SU-DHL-6 (cell line): ENCODE measurements at regions not wholly inside any gene's neighbourhood (a gene's known extent, or its start where the extent isn't known, plus 50 kb on each side); places are given as distances from the start of the nearest gene placed in this dataset.

Experiments used
- H2AFZ ChIP-seq: fragments of 200-600 bp; sonication (generic); 2 replicates; pipeline ENCODE4 v1.6.1; 2014; ENCODE audit warnings: low read depth, mild to moderate bottlenecking, moderate library complexity, mixed read lengths, antibody characterized with exemption, low read length; ENCODE audit not compliant: severe bottlenecking
- H3F3A ChIP-seq: fragments of 200-600 bp; shearing (Covaris generic); 2 replicates; pipeline ENCODE4 v1.6.0; 2016; ENCODE audit warnings: antibody characterized with exemption, mild to moderate bottlenecking; ENCODE audit not compliant: insufficient read depth
- H3K27ac ChIP-seq: fragments of 200-600 bp; sonication (generic); 2 replicates; pipeline ENCODE4 v1.5.1; 2016; ENCODE audit warnings: low read depth, mild to moderate bottlenecking, low read length, moderate library complexity, mixed read lengths
- H3K27me3 ChIP-seq: fragments of 200-600 bp; sonication (generic), shearing (Covaris generic); 2 replicates; pipeline ENCODE4 v1.6.0; 2014; ENCODE audit warnings: mild to moderate bottlenecking, low read length
- H3K36me3 ChIP-seq: fragments of 200-600 bp; sonication (generic); 2 replicates; pipeline ENCODE4 v1.6.1; 2014; ENCODE audit warnings: mild to moderate bottlenecking, low read length, mixed read lengths
- H3K4me2 ChIP-seq: fragments of 300-600, 200-600 bp; shearing (Covaris generic), sonication (generic); 2 replicates; pipeline ENCODE4 v1.6.0; 2014; ENCODE audit warnings: low read length, low read depth, mild to moderate bottlenecking; ENCODE audit not compliant: poor library complexity, severe bottlenecking
- H3K4me3 ChIP-seq: fragments of 200-600 bp; sonication (generic); 2 replicates; pipeline ENCODE4 v1.5.1; 2014; ENCODE audit warnings: antibody characterized with exemption, low read length, mild to moderate bottlenecking, mixed read lengths; ENCODE audit not compliant: insufficient read depth, poor library complexity, severe bottlenecking
- H3K79me2 ChIP-seq: fragments of 200-600 bp; sonication (generic); 2 replicates; pipeline ENCODE4 v1.6.1; 2014; ENCODE audit warnings: mild to moderate bottlenecking, low read length, moderate library complexity; ENCODE audit not compliant: insufficient read depth
- H3K9ac ChIP-seq: fragments of 200-600 bp; sonication (generic); 2 replicates; pipeline ENCODE4 v1.7.0; 2014; ENCODE audit warnings: mild to moderate bottlenecking, low read length
- H3K9me2 ChIP-seq: fragments of 200-600 bp; sonication (generic); replicated peaks from 2 replicates; pipeline ENCODE4 v1.6.1; 2014; ENCODE audit warnings: low read length; ENCODE audit not compliant: insufficient read depth
- H3K9me3 ChIP-seq: fragments of 200-600 bp; sonication (generic); 2 replicates; pipeline ENCODE4 v1.6.1; 2014; ENCODE audit warnings: low read length, mixed read lengths; ENCODE audit not compliant: insufficient read depth
- H4K20me1 ChIP-seq: fragments of 200-600 bp; sonication (generic); 2 replicates; pipeline ENCODE4 v1.6.1; 2014; ENCODE audit warnings: low read depth, mild to moderate bottlenecking, antibody characterized with exemption, low read length, moderate library complexity, mixed read lengths
- CTCF ChIP-seq: fragments of 200-600 bp; sonication (generic); IDR thresholded peaks from one replicate; pipeline ENCODE4 v1.5.1; 2017; ENCODE audit warnings: antibody characterized with exemption, mild to moderate bottlenecking, low read length, moderate library complexity; ENCODE audit not compliant: insufficient read depth, poor library complexity, severe bottlenecking
- EZH2phosphoT487 ChIP-seq: fragments of 200-600 bp; sonication (generic), shearing (Covaris generic); conservative IDR thresholded peaks from 2 replicates; pipeline ENCODE4 v1.6.1; 2018; ENCODE audit warnings: mild to moderate bottlenecking, antibody characterized with exemption, low read length, moderate library complexity, mixed read lengths

- H3K9me3 ChIP-seq, result no peaks in the 10 kb centered on the region
- H3K9me2 ChIP-seq, result no peaks in the 10 kb centered on the region
- H3K27me3 ChIP-seq, result no peaks in the 10 kb centered on the region
- no peak overlapping the region for H3K4me2 ChIP-seq
- H3K36me3 ChIP-seq, result no peaks in the 10 kb centered on the region
- H4K20me1 ChIP-seq, result no peaks in the 10 kb centered on the region
- H3K27ac ChIP-seq, result no peak overlapping the region
- no peak overlapping the region for H2AFZ ChIP-seq
- no peak overlapping the region for H3K9ac ChIP-seq
- TF ChIP-seq EZH2phosphoT487 (no peak), CTCF (no peak)
- H3F3A ChIP-seq, result no peaks in the 10 kb centered on the region
- no peaks in the 10 kb centered on the region for H3K79me2 ChIP-seq
- no peak overlapping the region for H3K4me3 ChIP-seq
Observed at GRCh38 chr9:32264170-32264864, 120.1 kb upstream of the ACO1 start.

GRCh38 chr9:32265037-32265436 lies 119.4 kb upstream of the ACO1 start:
- Histone ChIP-seq H3K36me3 (no peaks in the 10 kb centered on the region), H3K27me3 (no peaks in the 10 kb centered on the region), H3K79me2 (no peaks in the 10 kb centered on the region), H3F3A (no peaks in the 10 kb centered on the region), H3K9ac (no peak overlapping the region), H3K9me2 (no peaks in the 10 kb centered on the region), H2AFZ (no peak overlapping the region), H3K9me3 (no peaks in the 10 kb centered on the region), H4K20me1 (no peaks in the 10 kb centered on the region), H3K4me2 (no peak overlapping the region), H3K27ac (no peak overlapping the region), H3K4me3 (no peak overlapping the region)
- TF ChIP-seq EZH2phosphoT487 (no peak), CTCF (no peak)

GRCh38 chr9:32278991-32279390 lies 105.5 kb upstream of the ACO1 start:
- no peak for TF ChIP-seq EZH2phosphoT487
- TF ChIP-seq CTCF, result no peak
- Histone ChIP-seq H3K4me3 (no peak overlapping the region), H3F3A (no peaks in the 10 kb centered on the region), H3K4me2 (no peak overlapping the region), H3K36me3 (no peaks in the 10 kb centered on the region), H3K9me3 (no peaks in the 10 kb centered on the region), H3K9me2 (no peaks in the 10 kb centered on the region), H3K27me3 (no peaks in the 10 kb centered on the region), H3K9ac (no peak overlapping the region), H2AFZ (no peak overlapping the region), H3K27ac (no peak overlapping the region), H3K79me2 (no peaks in the 10 kb centered on the region), H4K20me1 (no peaks in the 10 kb centered on the region)
